Left ventricle myocardium inferior (tissue), 1 donor: ENCODE measurements at regions not wholly inside any gene's neighbourhood (a gene's known extent, or its start where the extent isn't known, plus 50 kb on each side); places are given as distances from the start of the nearest gene placed in this dataset.

ENCODE experiments used
- DNase-seq: peaks from one replicate; pipeline ENCODE4 v3.0.0-alpha.2; 2020
- H3K27ac ChIP-seq: fragments of 200-600 bp; replicated peaks from 2 replicates; pipeline ENCODE4 v1.8.0; 2021
- H3K27me3 ChIP-seq: fragments of 200-600 bp; 2 replicates; pipeline ENCODE4 v1.8.0; 2021; ENCODE audit warnings: low read depth
- H3K36me3 ChIP-seq: fragments of 200-600 bp; 2 replicates; pipeline ENCODE4 v1.8.0; 2021
- H3K4me1 ChIP-seq: fragments of 200-600 bp; 2 replicates; pipeline ENCODE4 v1.8.0; 2021
- H3K4me3 ChIP-seq: fragments of 200-600 bp; 2 replicates; pipeline ENCODE4 v1.8.0; 2021; ENCODE audit warnings: mild to moderate bottlenecking, moderate library complexity
- H3K9me3 ChIP-seq: fragments of 200-600 bp; replicated peaks from 2 replicates; pipeline ENCODE4 v1.8.0; 2021
- CTCF ChIP-seq: fragments of 200-600 bp; IDR thresholded peaks from 2 replicates; pipeline ENCODE4 v1.8.0; 2021; ENCODE audit warnings: antibody characterized with exemption, mild to moderate bottlenecking, borderline replicate concordance
- intact Hi-C: fragments of 100-400 bp; cut with micrococcal nuclease; formaldehyde crosslinking; loops from one replicate; pipeline ENCODE4 v1.11.0; 2022
- donor health status: DM: no; HTN: yes; CAD: no; lungs with severe emphysema.

- TF ChIP-seq CTCF = no peak
- DNase-seq = no peak
- Histone ChIP-seq H3K27ac (no peak overlapping the region), H3K4me1 (no peaks in the 10 kb centered on the region), H3K4me3 (no peak overlapping the region), H3K36me3 (no peaks in the 10 kb centered on the region), H3K9me3 (no peaks in the 10 kb centered on the region), H3K27me3 (peaks cover 15% of the 10 kb centered on the region)
- intact Hi-C loops = no loop called here
These were observed 292.1 kb upstream of the IRX2 start for GRCh38 chr5:3043600-3043999.

- no peak overlapping the region for H3K27ac ChIP-seq
- TF ChIP-seq CTCF = no peak
- intact Hi-C loops = no loop called here
- H3K4me1 ChIP-seq = no peaks in the 10 kb centered on the region
- peaks cover 9% of the 10 kb centered on the region for H3K27me3 ChIP-seq
- H3K36me3 ChIP-seq = no peaks in the 10 kb centered on the region
- peaks cover 8% of the 10 kb centered on the region for H3K9me3 ChIP-seq
- H3K4me3 ChIP-seq = no peak overlapping the region
- DNase-seq = no peak
These were observed 289.5 kb upstream of the IRX2 start for GRCh38 chr5:3041001-3041400.

- H3K9me3 ChIP-seq = peaks cover 8% of the 10 kb centered on the region
- no peak for DNase-seq
- TF ChIP-seq CTCF = no peak
- intact Hi-C loops = no loop called here
- H3K4me1 ChIP-seq = no peaks in the 10 kb centered on the region
- no peaks in the 10 kb centered on the region for H3K36me3 ChIP-seq
- H3K27ac ChIP-seq = no peak overlapping the region
- H3K4me3 ChIP-seq = no peak overlapping the region
- H3K27me3 ChIP-seq = no peaks in the 10 kb centered on the region
These were observed 284.7 kb upstream of the IRX2 start for GRCh38 chr5:3036041-3036788.

- intact Hi-C loops = no loop called here
These were observed 284.0 kb upstream of the IRX2 start for GRCh38 chr5:3035452-3035851.

DNA sequence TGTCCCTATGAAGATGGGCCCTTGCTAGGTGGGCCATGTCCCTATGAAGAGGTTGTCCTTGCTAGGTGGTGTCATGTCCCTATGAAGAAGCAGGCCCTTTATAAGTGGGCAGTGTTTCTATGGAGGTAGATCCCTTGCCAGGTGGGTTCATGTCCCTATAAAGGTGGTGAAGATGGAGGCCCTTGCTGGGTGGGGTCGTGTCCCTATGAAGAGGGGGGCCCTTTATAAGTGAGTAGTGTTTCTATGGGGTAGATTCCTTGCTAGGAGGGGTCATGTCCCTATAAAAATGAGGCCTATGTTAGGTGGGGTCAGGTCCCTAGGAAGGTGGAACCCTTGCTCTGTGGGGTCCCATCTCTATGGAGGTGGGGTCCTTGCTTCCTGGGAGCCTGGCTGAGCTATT lies 283.4 kb upstream of the IRX2 start:
- no peak overlapping the region for H3K27ac ChIP-seq
- peaks cover 8% of the 10 kb centered on the region for H3K9me3 ChIP-seq
- no peak for TF ChIP-seq CTCF
- intact Hi-C loops = no loop called here
- no peak for DNase-seq
- H3K36me3 ChIP-seq = no peaks in the 10 kb centered on the region
- H3K4me1 ChIP-seq = no peaks in the 10 kb centered on the region
- no peak overlapping the region for H3K4me3 ChIP-seq
- H3K27me3 ChIP-seq = no peaks in the 10 kb centered on the region

More at GRCh38 chr5:3035452-3035851, 284.0 kb upstream of the IRX2 start:
- Histone ChIP-seq H3K27ac (no peak overlapping the region), H3K9me3 (peaks cover 8% of the 10 kb centered on the region), H3K36me3 (no peaks in the 10 kb centered on the region), H3K27me3 (no peaks in the 10 kb centered on the region), H3K4me1 (no peaks in the 10 kb centered on the region), H3K4me3 (no peak overlapping the region)
- no peak for DNase-seq
- TF ChIP-seq CTCF = no peak
